ENCODE measurements at regions not wholly inside any gene's neighbourhood (a gene's known extent, or its start where the extent isn't known, plus 50 kb on each side); places are given as distances from the start of the nearest gene placed in this dataset.

- TF ChIP-seq LARP7 (IDR thresholded peaks at IDR 0.05) (no peak), FOS (IDR thresholded peaks at IDR 0.05; ENCODE audit: borderline replicate concordance, extremely low read depth, insufficient read length) (no peak), SREBF1 (IDR thresholded peaks at IDR 0.05; ENCODE audit: low read length) (no peak), ZNF24 (IDR thresholded peaks at IDR 0.05) (no peak), PKNOX1 (IDR thresholded peaks at IDR 0.05) (no peak), KAT2A (conservative IDR thresholded peaks at IDR 0.05; ENCODE audit: control insufficient read depth, low read depth, low read length) (no peak), RELA (IDR thresholded peaks at IDR 0.05; ENCODE audit: borderline replicate concordance, partially characterized antibody) (no peak), SRF (IDR thresholded peaks at IDR 0.05; ENCODE audit: low read depth in 2 of 2, low read length in 2 of 2) (no peak), CEBPZ (IDR thresholded peaks at IDR 0.05; ENCODE audit: low read depth, low read length) (no peak), CHD4 (IDR thresholded peaks at IDR 0.05) (no peak), ATF7 (IDR thresholded peaks at IDR 0.05; ENCODE audit: low read depth) (no peak), TCF7 (IDR thresholded peaks at IDR 0.05; ENCODE audit: borderline replicate concordance) (no peak), RCOR1 (conservative IDR thresholded peaks at IDR 0.05; ENCODE audit: low read depth, low read length) (no peak), YBX1 (IDR thresholded peaks at IDR 0.05) (no peak), BCL11A (IDR thresholded peaks at IDR 0.05; ENCODE audit: low read depth, low read length) (no peak), SIN3A (IDR thresholded peaks at IDR 0.05; ENCODE audit: low read depth, low read length) (no peak), MTA3 (IDR thresholded peaks at IDR 0.05; ENCODE audit: borderline replicate concordance, low read length) (no peak), ATF2 (IDR thresholded peaks at IDR 0.05; ENCODE audit: low read length) (no peak), ZSCAN29 (IDR thresholded peaks at IDR 0.05) (no peak), ZBTB4 (CRISPR knock-in tag; IDR thresholded peaks at IDR 0.05) (no peak)
- FAIRE-seq = no peak
- H4K20me1 ChIP-seq (ENCODE audit: control insufficient read depth, insufficient read depth) = no peaks in the 10 kb centered on the region
- no peaks in the 10 kb centered on the region for H3K27me3 ChIP-seq (replicated peaks in 1 of 2; ENCODE audit: control insufficient read depth in 2 of 2, insufficient read depth in 2 of 2, low read length in 1 of 2)
- H3K4me3 ChIP-seq = no peak overlapping the region
- SMC1A ChIA-PET (ENCODE audit: uncharacterized antibody, unreplicated experiment) = no interaction called here
- RAD21 ChIA-PET (ENCODE audit: unreplicated experiment) = no interaction called here
- no TSS peak for BruUV-seq (replicated peaks)
- intact Hi-C loops (cut with micrococcal nuclease; ENCODE audit: unreplicated experiment) (no loop called here), in situ Hi-C loops (cut with MboI) (no loop called here)
- CTCF ChIA-PET = no interaction called here
- ATAC-seq = no peak
- no peaks in the 10 kb centered on the region for H3K36me3 ChIP-seq (ENCODE audit: control insufficient read depth in 2 of 2, insufficient read depth in 2 of 2, low read length in 1 of 2)
- 0% methylated on average over 1 of the region's 1 CpG for WGBS (ENCODE audit: insufficient coverage, insufficient replicate concordance, low lambda C conversion rate, missing lambda C conversion rate)
- no peak overlapping the region for H2AFZ ChIP-seq (ENCODE audit: control insufficient read depth, low read depth, low read length)
- H3K27ac ChIP-seq (ENCODE audit: control insufficient read depth, insufficient read depth) = no peak overlapping the region
- DNase-seq (ENCODE audit: low read depth, low spot score) = no peak
- no peak overlapping the region for H3K4me2 ChIP-seq (ENCODE audit: control insufficient read depth, insufficient read depth)
- H3K4me1 ChIP-seq (ENCODE audit: control insufficient read depth, insufficient read depth, low read length) = no peaks in the 10 kb centered on the region
- no peaks in the 10 kb centered on the region for H3K9me3 ChIP-seq (replicated peaks; ENCODE audit: control insufficient read depth, insufficient read depth, low read length)
- no peaks in the 10 kb centered on the region for H3K79me2 ChIP-seq (ENCODE audit: control insufficient read depth, insufficient read depth, low read length)
- H3K9ac ChIP-seq (ENCODE audit: control insufficient read depth, insufficient read depth, low read length) = no peak overlapping the region
- POLR2A ChIA-PET = no interaction called here
Observed at GRCh38 chrX:140346729-140347128, 158.1 kb downstream of the SOX3 start.
